Mesenchymal stem cell (in vitro differentiated cells and primary cell): ENCODE measurements at regions not wholly inside any gene's neighbourhood (a gene's known extent, or its start where the extent isn't known, plus 50 kb on each side); places are given as distances from the start of the nearest gene placed in this dataset.

Source experiments
- DNase-seq: peaks from one replicate; pipeline ENCODE4 v3.0.0-alpha.2; 2013
- H2AFZ ChIP-seq: one replicate; pipeline ENCODE4 v1.6.1; 2013; ENCODE audit warnings: low read depth, mild to moderate bottlenecking, control low read depth, inconsistent platforms, low read length, moderate library complexity
- H2AK5ac ChIP-seq: 2 replicates; pipeline ENCODE4 v1.6.1; 2013; ENCODE audit warnings: low read length, moderate library complexity, mild to moderate bottlenecking, inconsistent platforms; ENCODE audit not compliant: severe bottlenecking
- H2BK120ac ChIP-seq: one replicate; pipeline ENCODE4 v1.6.1; 2013; ENCODE audit warnings: low read depth, mild to moderate bottlenecking, inconsistent platforms, low read length, moderate library complexity
- H2BK12ac ChIP-seq, 2 experiments: one replicate each; pipeline ENCODE4 v1.6.1; 2013; ENCODE audit warnings: inconsistent platforms in 2 of 2, low read length in 2 of 2, mild to moderate bottlenecking in 2 of 2, moderate library complexity in 2 of 2, control low read depth in 1 of 2
- H2BK15ac ChIP-seq: one replicate; pipeline ENCODE4 v1.6.1; 2013; ENCODE audit warnings: mild to moderate bottlenecking, low read depth, inconsistent platforms; ENCODE audit not compliant: poor library complexity, severe bottlenecking
- H2BK5ac ChIP-seq: 2 replicates; pipeline ENCODE4 v1.6.1; 2013; ENCODE audit warnings: low read depth, mild to moderate bottlenecking, low read length, control low read depth, inconsistent platforms; ENCODE audit not compliant: poor library complexity, severe bottlenecking
- H3K14ac ChIP-seq, 2 experiments: one replicate each; pipeline ENCODE4 v1.6.1; 2013; ENCODE audit warnings: inconsistent platforms in 2 of 2, low read length in 2 of 2, control low read depth in 1 of 2, mild to moderate bottlenecking in 1 of 2, moderate library complexity in 1 of 2
- H3K18ac ChIP-seq, 2 experiments: one replicate each; pipeline ENCODE4 v1.6.1; 2013; ENCODE audit warnings: inconsistent platforms in 2 of 2, low read length in 2 of 2, control low read depth in 1 of 2, low read depth in 1 of 2, mild to moderate bottlenecking in 1 of 2
- H3K23ac ChIP-seq, 2 experiments: one replicate each; pipeline ENCODE4 v1.6.1; 2013; ENCODE audit warnings: inconsistent platforms in 2 of 2, low read length in 2 of 2, mild to moderate bottlenecking in 2 of 2, moderate library complexity in 2 of 2, control low read depth in 1 of 2
- H3K27ac ChIP-seq: 2 replicates; pipeline ENCODE4 v1.5.1; 2013; ENCODE audit warnings: mild to moderate bottlenecking, moderate library complexity, low read length, control low read depth, inconsistent platforms; ENCODE audit not compliant: poor library complexity, severe bottlenecking
- H3K27me3 ChIP-seq, 2 experiments: 2 replicates each; pipeline versions ENCODE4 v1.6.1 to v1.7.0; 2013; ENCODE audit warnings: low read length in 2 of 2, mild to moderate bottlenecking in 2 of 2, moderate library complexity in 2 of 2, control low read depth in 1 of 2, inconsistent platforms in 1 of 2; ENCODE audit not compliant: control insufficient read depth in 1 of 2, insufficient read depth in 1 of 2
- H3K36me3 ChIP-seq, 2 experiments: 2 replicates each; pipeline versions ENCODE4 v1.6.1 to v1.7.0; 2013; ENCODE audit warnings: low read length in 2 of 2, control low read depth in 1 of 2, inconsistent platforms in 1 of 2, low read depth in 1 of 2, mild to moderate bottlenecking in 1 of 2; ENCODE audit not compliant: insufficient read depth in 2 of 2, control insufficient read depth in 1 of 2
- H3K4ac ChIP-seq, 2 experiments: one replicate each; pipeline ENCODE4 v1.6.1; 2013; ENCODE audit warnings: inconsistent platforms in 2 of 2, low read length in 2 of 2, mild to moderate bottlenecking in 2 of 2, moderate library complexity in 2 of 2, control low read depth in 1 of 2, low read depth in 1 of 2
- H3K4me1 ChIP-seq: 2 replicates; pipeline ENCODE4 v1.6.1; 2013; ENCODE audit warnings: low read depth, low read length, control low read depth; ENCODE audit not compliant: control insufficient read depth, insufficient read depth
- H3K4me2 ChIP-seq: 2 replicates; pipeline ENCODE4 v1.6.1; 2013; ENCODE audit warnings: low read length, mild to moderate bottlenecking, inconsistent platforms; ENCODE audit not compliant: poor library complexity, severe bottlenecking
- H3K4me3 ChIP-seq, 2 experiments: 2 replicates each; pipeline versions ENCODE4 v1.5.1 to v1.7.0; 2013; ENCODE audit warnings: low read length in 2 of 2, mild to moderate bottlenecking in 2 of 2, control low read depth in 1 of 2, low read depth in 1 of 2; ENCODE audit not compliant: insufficient read depth in 1 of 2
- H3K79me1 ChIP-seq: replicated peaks from 2 replicates; pipeline ENCODE4 v1.6.1; 2013; ENCODE audit warnings: mild to moderate bottlenecking, control low read depth, low read length, inconsistent platforms; ENCODE audit not compliant: poor library complexity, severe bottlenecking
- H3K9ac ChIP-seq: 2 replicates; pipeline ENCODE4 v1.7.0; 2013; ENCODE audit warnings: mild to moderate bottlenecking, low read length, moderate library complexity
- H3K9me3 ChIP-seq: 2 replicates; pipeline ENCODE4 v1.7.0; 2013; ENCODE audit warnings: mild to moderate bottlenecking, low read length; ENCODE audit not compliant: control insufficient read depth
- H4K8ac ChIP-seq: one replicate; pipeline ENCODE4 v1.6.1; 2013; ENCODE audit warnings: inconsistent platforms, mild to moderate bottlenecking, low read length, moderate library complexity
- H4K91ac ChIP-seq: one replicate; pipeline ENCODE4 v1.6.1; 2013; ENCODE audit warnings: mild to moderate bottlenecking, low read length, inconsistent platforms
- WGBS: methylation state at CpG from one replicate; pipeline ENCODE4 v1.1.7; 2013; ENCODE audit warnings: mixed read lengths; 5-methylcytosine and 5-hydroxymethylcytosine counted together

DNA sequence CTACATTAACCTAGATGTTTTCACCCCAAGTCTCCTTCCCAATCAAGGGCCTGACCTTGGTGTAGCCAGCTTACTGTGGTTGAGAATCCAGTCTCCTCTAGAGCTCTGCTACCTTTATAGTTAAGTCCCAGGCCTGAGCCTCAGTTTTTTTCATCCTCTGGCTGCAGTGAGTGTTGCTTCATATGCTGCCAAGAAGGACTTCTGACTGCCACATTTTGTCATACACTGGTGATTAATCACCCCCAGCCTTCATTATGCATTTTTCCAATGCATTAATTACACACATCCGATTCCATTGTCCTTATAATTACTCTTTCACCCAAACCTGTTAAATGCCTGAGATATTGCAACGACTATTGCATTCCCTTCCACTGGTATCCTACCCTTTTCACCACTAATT, 66.3 kb upstream of the FGGY start:
- H3K4me1 ChIP-seq: peaks cover 3% of the 10 kb centered on the region

DNA sequence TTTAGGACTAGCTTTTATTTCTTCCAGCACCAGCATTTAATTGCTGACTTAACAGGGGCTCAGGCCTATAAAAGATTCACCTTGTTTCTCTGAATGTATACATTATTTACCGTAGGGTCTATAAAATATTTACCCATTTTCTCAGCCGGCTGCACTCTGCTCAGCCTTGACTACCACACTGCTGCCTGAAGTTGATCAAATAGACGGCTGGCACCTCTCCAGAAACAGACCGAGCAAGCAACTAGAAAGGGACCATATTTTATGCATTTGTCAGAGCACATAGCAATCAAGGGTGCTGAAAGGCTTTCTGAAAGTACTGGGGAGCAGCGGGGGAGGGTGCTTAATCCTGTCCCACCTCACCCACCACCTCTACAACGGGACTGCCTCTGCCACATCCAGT, 64.7 kb upstream of the FGGY start:
- no peak overlapping the region for H3K9ac ChIP-seq
- no peak overlapping the region for H3K4me3 ChIP-seq
- H3K79me1 ChIP-seq: no peaks in the 10 kb centered on the region
- H3K27ac ChIP-seq: no peak overlapping the region
- no peaks in the 10 kb centered on the region for H3K36me3 ChIP-seq
- H3K23ac ChIP-seq: no peak overlapping the region
- H2BK120ac ChIP-seq: no peak overlapping the region
- no peaks in the 10 kb centered on the region for H3K27me3 ChIP-seq
- no peak overlapping the region for H2BK5ac ChIP-seq
- H2AK5ac ChIP-seq: no peak overlapping the region
- no peak overlapping the region for H4K91ac ChIP-seq
- H3K4me2 ChIP-seq: no peak overlapping the region
- peaks cover 3% of the 10 kb centered on the region for H3K4me1 ChIP-seq
- H3K18ac ChIP-seq: no peak overlapping the region
- no peak overlapping the region for H3K4ac ChIP-seq
- DNase-seq: no peak
- no peak overlapping the region for H3K14ac ChIP-seq
- no peaks in the 10 kb centered on the region for H3K9me3 ChIP-seq
- no peak overlapping the region for H2AFZ ChIP-seq
- H4K8ac ChIP-seq: no peak overlapping the region
- 84% methylated on average over 5 of the region's 6 CpGs for WGBS
- no peak overlapping the region for H2BK15ac ChIP-seq
- H2BK12ac ChIP-seq: no peak overlapping the region

More for the DNA sequence above, 66.3 kb upstream of the FGGY start:
- Histone ChIP-seq H3K27me3 (no peaks in the 10 kb centered on the region), H3K79me1 (no peaks in the 10 kb centered on the region), H3K4ac (no peak overlapping the region), H2AFZ (no peak overlapping the region), H2AK5ac (peak overlapping the region; percentile 41), H3K18ac (no peak overlapping the region), H3K27ac (no peak overlapping the region), H2BK15ac (no peak overlapping the region), H3K9ac (no peak overlapping the region), H3K23ac (no peak overlapping the region), H3K9me3 (no peaks in the 10 kb centered on the region), H4K8ac (no peak overlapping the region), H4K91ac (no peak overlapping the region), H2BK5ac (no peak overlapping the region), H3K4me2 (no peak overlapping the region), H3K4me3 (no peak overlapping the region), H2BK12ac (no peak overlapping the region), H2BK120ac (no peak overlapping the region), H3K14ac (no peak overlapping the region), H3K36me3 (no peaks in the 10 kb centered on the region)
- no peak for DNase-seq
- WGBS: 88% methylated on average over 2 of the region's 2 CpGs

DNA sequence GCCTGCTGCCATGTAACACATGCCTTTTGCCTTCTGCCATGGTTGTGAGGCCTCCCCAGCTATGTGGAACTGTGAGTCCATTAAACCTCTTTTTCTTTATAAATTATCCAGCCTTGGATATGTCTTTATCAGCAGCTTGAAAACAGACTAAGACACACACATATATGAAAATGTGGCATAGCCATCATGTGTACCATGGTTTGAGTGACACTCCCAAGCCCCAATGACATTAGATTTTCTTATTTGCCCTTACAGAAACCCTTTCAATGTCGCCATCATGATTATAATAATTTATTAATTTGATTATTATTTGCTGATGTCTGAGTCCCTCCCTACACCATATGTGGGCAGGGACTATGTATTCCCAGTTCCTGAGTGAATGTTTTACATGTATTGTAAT, 63.5 kb upstream of the FGGY start:
- WGBS: no CpG with 5 or more reads among the region's 1 CpG
- H3K9ac ChIP-seq: no peak overlapping the region
- H3K27me3 ChIP-seq: no peaks in the 10 kb centered on the region
- no peak overlapping the region for H4K8ac ChIP-seq
- H2AK5ac ChIP-seq: no peak overlapping the region
- H3K36me3 ChIP-seq: no peaks in the 10 kb centered on the region
- H2AFZ ChIP-seq: no peak overlapping the region
- no peak overlapping the region for H3K27ac ChIP-seq
- no peak overlapping the region for H3K18ac ChIP-seq
- H3K4ac ChIP-seq: no peak overlapping the region
- DNase-seq: no peak
- H3K14ac ChIP-seq: no peak overlapping the region
- H3K79me1 ChIP-seq: no peaks in the 10 kb centered on the region
- no peak overlapping the region for H3K23ac ChIP-seq
- H2BK12ac ChIP-seq: no peak overlapping the region
- H2BK120ac ChIP-seq: no peak overlapping the region
- H3K4me1 ChIP-seq: peaks cover 3% of the 10 kb centered on the region
- H4K91ac ChIP-seq: no peak overlapping the region
- H3K4me2 ChIP-seq: no peak overlapping the region
- no peak overlapping the region for H2BK5ac ChIP-seq
- no peak overlapping the region for H3K4me3 ChIP-seq
- no peaks in the 10 kb centered on the region for H3K9me3 ChIP-seq
- H2BK15ac ChIP-seq: no peak overlapping the region

DNA sequence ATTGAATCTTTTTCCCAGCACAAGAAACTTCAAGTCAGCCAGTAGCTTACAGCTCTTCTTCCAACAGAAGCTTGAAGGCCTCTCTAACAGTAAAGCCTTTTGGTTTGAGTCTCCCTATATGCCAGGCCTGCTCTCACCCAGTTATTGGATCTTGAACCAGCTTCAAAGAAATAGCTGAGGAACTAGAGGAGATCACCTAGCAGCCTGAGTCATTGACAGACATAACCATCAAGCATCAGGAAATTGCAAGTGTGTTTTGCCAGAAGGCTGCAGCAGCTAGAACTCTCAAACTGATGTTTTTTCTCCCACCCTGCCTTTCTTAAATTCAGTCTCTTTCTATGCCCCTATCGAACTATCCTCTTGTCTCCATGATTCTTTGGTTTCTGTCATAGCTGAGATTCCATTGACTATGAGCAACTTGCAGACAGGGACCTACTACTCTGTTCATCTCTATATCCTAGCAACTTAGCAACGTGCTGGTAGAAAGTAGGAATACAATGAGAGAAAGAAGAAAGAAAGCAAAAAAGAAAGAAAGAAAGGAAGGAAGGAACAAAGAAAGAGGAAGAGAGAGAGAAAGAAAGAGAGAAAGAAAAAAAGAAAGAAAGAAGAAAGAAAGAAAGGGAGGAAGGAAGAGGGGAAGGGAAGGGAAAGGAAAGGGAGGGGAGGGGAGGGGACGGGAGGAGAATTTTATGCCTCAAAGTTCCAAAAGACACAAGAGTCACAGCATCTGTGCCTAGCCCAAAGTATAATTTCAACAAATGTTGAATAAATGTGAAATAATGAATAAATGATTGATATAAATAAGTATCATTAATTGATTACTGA, 60.0 kb upstream of the FGGY start:
- H4K8ac ChIP-seq: no peak overlapping the region
- no peak overlapping the region for H3K4me2 ChIP-seq
- H3K14ac ChIP-seq: no peak overlapping the region
- H3K23ac ChIP-seq: no peak overlapping the region
- H2AFZ ChIP-seq: no peak overlapping the region
- H2BK15ac ChIP-seq: no peak overlapping the region
- peaks cover 3% of the 10 kb centered on the region for H3K4me1 ChIP-seq
- DNase-seq: no peak
- no peaks in the 10 kb centered on the region for H3K79me1 ChIP-seq
- no peak overlapping the region for H3K4ac ChIP-seq
- H2BK12ac ChIP-seq: no peak overlapping the region
- no peak overlapping the region for H3K18ac ChIP-seq
- H3K36me3 ChIP-seq: no peaks in the 10 kb centered on the region
- H2BK120ac ChIP-seq: no peak overlapping the region
- no peak overlapping the region for H3K4me3 ChIP-seq
- no peaks in the 10 kb centered on the region for H3K9me3 ChIP-seq
- H2AK5ac ChIP-seq: no peak overlapping the region
- 86% methylated on average over 3 of the region's 3 CpGs for WGBS
- no peaks in the 10 kb centered on the region for H3K27me3 ChIP-seq
- no peak overlapping the region for H3K9ac ChIP-seq
- H2BK5ac ChIP-seq: no peak overlapping the region
- H3K27ac ChIP-seq: no peak overlapping the region
- H4K91ac ChIP-seq: no peak overlapping the region
